HEK293 (cell line): ENCODE measurements at regions not wholly inside any gene's neighbourhood (a gene's known extent, or its start where the extent isn't known, plus 50 kb on each side); places are given as distances from the start of the nearest gene placed in this dataset.

Source experiments
- CTCF ChIA-PET: fragments of 350-600 bp; formaldehyde crosslinking; extraction: SDS; loops from one replicate; lab custom pipeline; 2021; ENCODE audit warnings: antibody characterized with exemption; lab: Yijun Ruan, JAX
- POLR2A ChIA-PET: fragments of 300-600 bp; formaldehyde crosslinking; extraction: SDS; loops from one replicate; lab custom pipeline; 2020; ENCODE audit warnings: antibody characterized with exemption, inconsistent platforms; lab: Yijun Ruan, JAX
- H3K27ac ChIP-seq: fragments of 200-500 bp; sonication (Bioruptor generic); 2 replicates; pipeline ENCODE4 v1.5.1; 2014; ENCODE audit warnings: low read depth, low read length, control low read depth, inconsistent platforms; ENCODE audit errors: extremely low read depth
- H3K36me3 ChIP-seq, 2 experiments: fragments of 200-500 bp in 1 of 2; sonication (Bioruptor generic) in 1 of 2; 1 replicate in 1 of 2; 2 replicates in 1 of 2; pipeline ENCODE4 v1.5.1; 2014 to 2017; ENCODE audit warnings: inconsistent platforms in 2 of 2, low read length in 2 of 2; ENCODE audit not compliant: control insufficient read depth in 2 of 2, insufficient read depth in 1 of 2
- H3K4me1 ChIP-seq: fragments of 200-500 bp; sonication (Bioruptor generic); 2 replicates; pipeline ENCODE4 v1.5.1; 2014; ENCODE audit warnings: mild to moderate bottlenecking, low read length, inconsistent platforms; ENCODE audit not compliant: control insufficient read depth, insufficient read depth
- H3K4me3 ChIP-seq: 2 replicates; pipeline ENCODE4 v1.5.1; 2011; ENCODE audit warnings: low read depth, mild to moderate bottlenecking, control low read depth, low read length, moderate library complexity
- H3K9me3 ChIP-seq: fragments of 200-500 bp; sonication (Bioruptor generic); 2 replicates; pipeline ENCODE4 v1.5.1; 2014; ENCODE audit warnings: low read depth, low read length, inconsistent platforms; ENCODE audit not compliant: control insufficient read depth, insufficient read depth
- BCL11A ChIP-seq: fragments of 450-650 bp; formaldehyde crosslinking; IDR thresholded peaks from 2 replicates; pipeline ENCODE4 v1.5.1; 2016; ENCODE audit warnings: low read depth, missing biosample characterization, missing genetic modification characterization
- KLF10 ChIP-seq: fragments of 450-650 bp; IDR thresholded peaks from 2 replicates; pipeline ENCODE4 v1.5.1; 2018; ENCODE audit warnings: missing biosample characterization, mild to moderate bottlenecking, missing genetic modification characterization
- ZBTB10 ChIP-seq: fragments of 450-650 bp; formaldehyde crosslinking; IDR thresholded peaks from 2 replicates; pipeline ENCODE4 v1.5.1; 2016; ENCODE audit warnings: missing biosample characterization, missing genetic modification characterization
- ZBTB17 ChIP-seq: fragments of 450-650 bp; formaldehyde crosslinking; IDR thresholded peaks from 2 replicates; pipeline ENCODE4 v1.5.1; 2016; ENCODE audit warnings: missing biosample characterization, missing genetic modification characterization
- ZFP37 ChIP-seq: fragments of 450-650 bp; formaldehyde crosslinking; IDR thresholded peaks from 2 replicates; pipeline ENCODE4 v1.5.1; 2016; ENCODE audit warnings: missing biosample characterization, missing genetic modification characterization
- ZNF155 ChIP-seq: fragments of 450-650 bp; formaldehyde crosslinking; IDR thresholded peaks from 2 replicates; pipeline ENCODE4 v1.5.1; 2016; ENCODE audit warnings: missing biosample characterization, missing genetic modification characterization
- ZNF202 ChIP-seq: fragments of 450-650 bp; formaldehyde crosslinking; IDR thresholded peaks from 2 replicates; pipeline ENCODE4 v1.5.1; 2016; ENCODE audit warnings: missing biosample characterization, missing genetic modification characterization, borderline replicate concordance
- ZNF266 ChIP-seq: fragments of 450-650 bp; formaldehyde crosslinking; IDR thresholded peaks from 2 replicates; pipeline ENCODE4 v1.5.1; 2016; ENCODE audit warnings: missing biosample characterization, missing genetic modification characterization, low read depth
- ZNF335 ChIP-seq: fragments of 450-650 bp; formaldehyde crosslinking; conservative IDR thresholded peaks from 2 replicates; pipeline ENCODE4 v1.5.1; 2016; ENCODE audit warnings: missing biosample characterization, missing genetic modification characterization
- ZNF449 ChIP-seq: fragments of 450-650 bp; formaldehyde crosslinking; IDR thresholded peaks from 2 replicates; pipeline ENCODE4 v1.5.1; 2017; ENCODE audit warnings: missing biosample characterization, mild to moderate bottlenecking, missing genetic modification characterization, moderate library complexity
- ZNF513 ChIP-seq: fragments of 450-650 bp; IDR thresholded peaks from 2 replicates; pipeline ENCODE4 v1.5.1; 2018; ENCODE audit warnings: missing biosample characterization, missing genetic modification characterization
- ZNF514 ChIP-seq: fragments of 450-650 bp; formaldehyde crosslinking; IDR thresholded peaks from 2 replicates; pipeline ENCODE4 v1.5.1; 2016; ENCODE audit warnings: missing biosample characterization, missing genetic modification characterization
- ZNF561 ChIP-seq: fragments of 450-650 bp; IDR thresholded peaks from 2 replicates; pipeline ENCODE4 v1.5.1; 2018; ENCODE audit warnings: missing biosample characterization, missing genetic modification characterization, borderline replicate concordance
- ZNF626 ChIP-seq: fragments of 450-650 bp; sonication (Bioruptor Pico); formaldehyde crosslinking; IDR thresholded peaks from 2 replicates; pipeline ENCODE4 v1.5.1; 2018; ENCODE audit warnings: missing biosample characterization, missing genetic modification characterization, inconsistent platforms
- ZNF660 ChIP-seq: fragments of 450-650 bp; IDR thresholded peaks from 2 replicates; pipeline ENCODE4 v1.5.1; 2018; ENCODE audit warnings: missing biosample characterization, mild to moderate bottlenecking, missing genetic modification characterization
- ZNF677 ChIP-seq: fragments of 450-650 bp; IDR thresholded peaks from 2 replicates; pipeline ENCODE4 v1.5.0; 2018; ENCODE audit warnings: missing biosample characterization, mild to moderate bottlenecking, missing genetic modification characterization, moderate library complexity
- ZNF707 ChIP-seq: fragments of 450-650 bp; formaldehyde crosslinking; IDR thresholded peaks from 2 replicates; pipeline ENCODE4 v1.5.1; 2016; ENCODE audit warnings: missing biosample characterization, missing genetic modification characterization
- TF ChIP-seq, protein P1 (sequence below): fragments of 450-650 bp; formaldehyde crosslinking; IDR thresholded peaks from 2 replicates; pipeline ENCODE4 v1.5.1; 2016; ENCODE audit warnings: missing biosample characterization, missing genetic modification characterization, low read depth
- TF ChIP-seq, protein P2 (sequence below): fragments of 450-650 bp; formaldehyde crosslinking; IDR thresholded peaks from 2 replicates; pipeline ENCODE4 v1.5.1; 2016; ENCODE audit warnings: missing biosample characterization, missing genetic modification characterization
- TF ChIP-seq, protein P3 (sequence below): fragments of 450-650 bp; formaldehyde crosslinking; IDR thresholded peaks from 2 replicates; pipeline ENCODE4 v1.5.1; 2016; ENCODE audit warnings: missing biosample characterization, missing genetic modification characterization
- TF ChIP-seq, protein P4 (sequence below): fragments of 450-650 bp; formaldehyde crosslinking; IDR thresholded peaks from 2 replicates; pipeline ENCODE4 v1.5.1; 2016; ENCODE audit warnings: missing biosample characterization, missing genetic modification characterization

- TF ChIP-seq, protein P1, sequence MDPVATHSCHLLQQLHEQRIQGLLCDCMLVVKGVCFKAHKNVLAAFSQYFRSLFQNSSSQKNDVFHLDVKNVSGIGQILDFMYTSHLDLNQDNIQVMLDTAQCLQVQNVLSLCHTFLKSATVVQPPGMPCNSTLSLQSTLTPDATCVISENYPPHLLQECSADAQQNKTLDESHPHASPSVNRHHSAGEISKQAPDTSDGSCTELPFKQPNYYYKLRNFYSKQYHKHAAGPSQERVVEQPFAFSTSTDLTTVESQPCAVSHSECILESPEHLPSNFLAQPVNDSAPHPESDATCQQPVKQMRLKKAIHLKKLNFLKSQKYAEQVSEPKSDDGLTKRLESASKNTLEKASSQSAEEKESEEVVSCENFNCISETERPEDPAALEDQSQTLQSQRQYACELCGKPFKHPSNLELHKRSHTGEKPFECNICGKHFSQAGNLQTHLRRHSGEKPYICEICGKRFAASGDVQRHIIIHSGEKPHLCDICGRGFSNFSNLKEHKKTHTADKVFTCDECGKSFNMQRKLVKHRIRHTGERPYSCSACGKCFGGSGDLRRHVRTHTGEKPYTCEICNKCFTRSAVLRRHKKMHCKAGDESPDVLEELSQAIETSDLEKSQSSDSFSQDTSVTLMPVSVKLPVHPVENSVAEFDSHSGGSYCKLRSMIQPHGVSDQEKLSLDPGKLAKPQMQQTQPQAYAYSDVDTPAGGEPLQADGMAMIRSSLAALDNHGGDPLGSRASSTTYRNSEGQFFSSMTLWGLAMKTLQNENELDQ (tag by site-specific recombination), result no peak
- TF ChIP-seq, protein P2, sequence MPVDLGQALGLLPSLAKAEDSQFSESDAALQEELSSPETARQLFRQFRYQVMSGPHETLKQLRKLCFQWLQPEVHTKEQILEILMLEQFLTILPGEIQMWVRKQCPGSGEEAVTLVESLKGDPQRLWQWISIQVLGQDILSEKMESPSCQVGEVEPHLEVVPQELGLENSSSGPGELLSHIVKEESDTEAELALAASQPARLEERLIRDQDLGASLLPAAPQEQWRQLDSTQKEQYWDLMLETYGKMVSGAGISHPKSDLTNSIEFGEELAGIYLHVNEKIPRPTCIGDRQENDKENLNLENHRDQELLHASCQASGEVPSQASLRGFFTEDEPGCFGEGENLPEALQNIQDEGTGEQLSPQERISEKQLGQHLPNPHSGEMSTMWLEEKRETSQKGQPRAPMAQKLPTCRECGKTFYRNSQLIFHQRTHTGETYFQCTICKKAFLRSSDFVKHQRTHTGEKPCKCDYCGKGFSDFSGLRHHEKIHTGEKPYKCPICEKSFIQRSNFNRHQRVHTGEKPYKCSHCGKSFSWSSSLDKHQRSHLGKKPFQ (tag by site-specific recombination), result no peak
- TF ChIP-seq, protein P3, sequence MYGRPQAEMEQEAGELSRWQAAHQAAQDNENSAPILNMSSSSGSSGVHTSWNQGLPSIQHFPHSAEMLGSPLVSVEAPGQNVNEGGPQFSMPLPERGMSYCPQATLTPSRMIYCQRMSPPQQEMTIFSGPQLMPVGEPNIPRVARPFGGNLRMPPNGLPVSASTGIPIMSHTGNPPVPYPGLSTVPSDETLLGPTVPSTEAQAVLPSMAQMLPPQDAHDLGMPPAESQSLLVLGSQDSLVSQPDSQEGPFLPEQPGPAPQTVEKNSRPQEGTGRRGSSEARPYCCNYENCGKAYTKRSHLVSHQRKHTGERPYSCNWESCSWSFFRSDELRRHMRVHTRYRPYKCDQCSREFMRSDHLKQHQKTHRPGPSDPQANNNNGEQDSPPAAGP, result no peak
- TF ChIP-seq ZNF155 (tag by site-specific recombination) (no peak), ZNF677 (no peak), ZNF266 (tag by site-specific recombination) (no peak), ZNF449 (tag by site-specific recombination) (no peak), ZNF202 (tag by site-specific recombination) (no peak), ZNF660 (no peak)
Measured at GRCh38 chr5:7014611-7015010, 301.4 kb downstream of the TENT4A start (continued).

- H3K36me3 ChIP-seq, result no peaks in the 10 kb centered on the region
- ChIA-PET CTCF (interaction anchor here (0.8 to 1.0 kb wide), 2 partner anchors 9 to 802 kb away, joined by 3 to 4 read pairs; no protein-coding TSS in a partner anchor), POLR2A (no interaction called here)
- no peak overlapping the region for H3K4me3 ChIP-seq
- no peak overlapping the region for H3K27ac ChIP-seq
- H3K4me1 ChIP-seq, result no peaks in the 10 kb centered on the region
- H3K9me3 ChIP-seq, result no peaks in the 10 kb centered on the region
- TF ChIP-seq, protein P4, sequence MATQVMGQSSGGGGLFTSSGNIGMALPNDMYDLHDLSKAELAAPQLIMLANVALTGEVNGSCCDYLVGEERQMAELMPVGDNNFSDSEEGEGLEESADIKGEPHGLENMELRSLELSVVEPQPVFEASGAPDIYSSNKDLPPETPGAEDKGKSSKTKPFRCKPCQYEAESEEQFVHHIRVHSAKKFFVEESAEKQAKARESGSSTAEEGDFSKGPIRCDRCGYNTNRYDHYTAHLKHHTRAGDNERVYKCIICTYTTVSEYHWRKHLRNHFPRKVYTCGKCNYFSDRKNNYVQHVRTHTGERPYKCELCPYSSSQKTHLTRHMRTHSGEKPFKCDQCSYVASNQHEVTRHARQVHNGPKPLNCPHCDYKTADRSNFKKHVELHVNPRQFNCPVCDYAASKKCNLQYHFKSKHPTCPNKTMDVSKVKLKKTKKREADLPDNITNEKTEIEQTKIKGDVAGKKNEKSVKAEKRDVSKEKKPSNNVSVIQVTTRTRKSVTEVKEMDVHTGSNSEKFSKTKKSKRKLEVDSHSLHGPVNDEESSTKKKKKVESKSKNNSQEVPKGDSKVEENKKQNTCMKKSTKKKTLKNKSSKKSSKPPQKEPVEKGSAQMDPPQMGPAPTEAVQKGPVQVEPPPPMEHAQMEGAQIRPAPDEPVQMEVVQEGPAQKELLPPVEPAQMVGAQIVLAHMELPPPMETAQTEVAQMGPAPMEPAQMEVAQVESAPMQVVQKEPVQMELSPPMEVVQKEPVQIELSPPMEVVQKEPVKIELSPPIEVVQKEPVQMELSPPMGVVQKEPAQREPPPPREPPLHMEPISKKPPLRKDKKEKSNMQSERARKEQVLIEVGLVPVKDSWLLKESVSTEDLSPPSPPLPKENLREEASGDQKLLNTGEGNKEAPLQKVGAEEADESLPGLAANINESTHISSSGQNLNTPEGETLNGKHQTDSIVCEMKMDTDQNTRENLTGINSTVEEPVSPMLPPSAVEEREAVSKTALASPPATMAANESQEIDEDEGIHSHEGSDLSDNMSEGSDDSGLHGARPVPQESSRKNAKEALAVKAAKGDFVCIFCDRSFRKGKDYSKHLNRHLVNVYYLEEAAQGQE, result no peak
- no peak for TF ChIP-seq BCL11A (tag by site-specific recombination)
- TF ChIP-seq ZNF513 (tag by site-specific recombination), result no peak
- no peak for TF ChIP-seq ZBTB10 (tag by site-specific recombination)
- no peak for TF ChIP-seq ZFP37 (tag by site-specific recombination)
- no peak for TF ChIP-seq ZNF514 (tag by site-specific recombination)
- TF ChIP-seq ZNF626 (tag by site-specific recombination), result no peak
- TF ChIP-seq ZNF707 (tag by site-specific recombination), result no peak
- TF ChIP-seq ZNF561 (tag by site-specific recombination), result no peak
- TF ChIP-seq ZBTB17 (tag by site-specific recombination), result no peak
- no peak for TF ChIP-seq ZNF335 (tag by site-specific recombination)
- no peak for TF ChIP-seq KLF10 (tag by site-specific recombination)
Measured at GRCh38 chr5:7015586-7016256, 302.5 kb downstream of the TENT4A start.
